ENCODE measurements at regions not wholly inside any gene's neighbourhood (a gene's known extent, or its start where the extent isn't known, plus 50 kb on each side); places are given as distances from the start of the nearest gene placed in this dataset.

- TF ChIP-seq POLR2A (IDR thresholded peaks at IDR 0.05) (no peak), CTCF (IDR thresholded peaks at IDR 0.05) (no peak)
Measured at GRCh38 chr14:83689265-83689664, 1840.7 kb upstream of the FLRT2 start.
